ENCODE measurements at regions not wholly inside any gene's neighbourhood (a gene's known extent, or its start where the extent isn't known, plus 50 kb on each side); places are given as distances from the start of the nearest gene placed in this dataset.

GRCh38 chr7:46292741-46293140 is 371.7 kb upstream of the IGFBP3 start:
- TF ChIP-seq FOXK2 (IDR thresholded peaks at IDR 0.05) (no peak), TARDBP (IDR thresholded peaks at IDR 0.05) (no peak), FOXA1 (IDR thresholded peaks at IDR 0.05) (no peak), BHLHE40 (IDR thresholded peaks at IDR 0.05; ENCODE audit: borderline replicate concordance) (no peak), ELF4 (IDR thresholded peaks at IDR 0.05) (no peak), SP1 (IDR thresholded peaks at IDR 0.05) (no peak), SUZ12 (IDR thresholded peaks at IDR 0.05) (no peak)

Measured in HEK293T (cell line).